ENCODE measurements at regions not wholly inside any gene's neighbourhood (a gene's known extent, or its start where the extent isn't known, plus 50 kb on each side); places are given as distances from the start of the nearest gene placed in this dataset.

GRCh38 chr18:61183798-61184197 lies 149.4 kb upstream of the CDH20 start:
- CTCF ChIA-PET = no interaction called here
- TF ChIP-seq, protein P1, sequence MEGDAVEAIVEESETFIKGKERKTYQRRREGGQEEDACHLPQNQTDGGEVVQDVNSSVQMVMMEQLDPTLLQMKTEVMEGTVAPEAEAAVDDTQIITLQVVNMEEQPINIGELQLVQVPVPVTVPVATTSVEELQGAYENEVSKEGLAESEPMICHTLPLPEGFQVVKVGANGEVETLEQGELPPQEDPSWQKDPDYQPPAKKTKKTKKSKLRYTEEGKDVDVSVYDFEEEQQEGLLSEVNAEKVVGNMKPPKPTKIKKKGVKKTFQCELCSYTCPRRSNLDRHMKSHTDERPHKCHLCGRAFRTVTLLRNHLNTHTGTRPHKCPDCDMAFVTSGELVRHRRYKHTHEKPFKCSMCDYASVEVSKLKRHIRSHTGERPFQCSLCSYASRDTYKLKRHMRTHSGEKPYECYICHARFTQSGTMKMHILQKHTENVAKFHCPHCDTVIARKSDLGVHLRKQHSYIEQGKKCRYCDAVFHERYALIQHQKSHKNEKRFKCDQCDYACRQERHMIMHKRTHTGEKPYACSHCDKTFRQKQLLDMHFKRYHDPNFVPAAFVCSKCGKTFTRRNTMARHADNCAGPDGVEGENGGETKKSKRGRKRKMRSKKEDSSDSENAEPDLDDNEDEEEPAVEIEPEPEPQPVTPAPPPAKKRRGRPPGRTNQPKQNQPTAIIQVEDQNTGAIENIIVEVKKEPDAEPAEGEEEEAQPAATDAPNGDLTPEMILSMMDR (IDR thresholded peaks at IDR 0.05; ENCODE audit: control extremely low read depth, extremely low read depth, low read depth, missing control alignments) = no peak
- POLR2A ChIA-PET = no interaction called here
- no peak for DNase-seq (ENCODE audit: extremely low spot score)

- TF ChIP-seq, protein P1 (IDR thresholded peaks at IDR 0.05; ENCODE audit: control extremely low read depth, extremely low read depth, low read depth, missing control alignments) = no peak
- ChIA-PET CTCF (interaction anchor here (2.0 kb wide), 1 partner anchor 64 kb away, joined by 4 read pairs; no protein-coding TSS in a partner anchor), POLR2A (no interaction called here)
- no peak for DNase-seq (ENCODE audit: extremely low spot score)
Observed at GRCh38 chr18:61187971-61188370, 145.3 kb upstream of the CDH20 start.

DNA sequence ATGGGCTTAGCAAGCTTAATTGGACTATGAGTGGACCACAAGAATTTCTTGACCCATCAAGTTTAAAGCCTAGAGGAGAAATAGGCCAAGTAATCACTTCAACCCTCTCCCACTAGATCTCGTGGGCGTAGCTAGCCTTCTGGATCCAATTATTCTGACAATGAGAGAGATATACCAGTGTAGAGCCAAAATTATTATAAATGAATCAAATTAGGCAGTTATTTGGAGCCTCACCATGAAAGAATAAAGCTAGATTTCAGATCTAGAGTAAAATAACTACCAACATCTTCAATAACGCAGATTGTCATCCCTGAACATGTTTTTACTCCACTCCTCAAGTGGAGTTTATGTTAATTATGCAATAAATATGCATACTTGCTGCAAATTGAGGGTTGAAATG lies 143.9 kb upstream of the CDH20 start:
- ChIA-PET CTCF (interaction anchor here (2.0 kb wide), 1 partner anchor 65 kb away, joined by 4 read pairs; no protein-coding TSS in a partner anchor), POLR2A (no interaction called here)
- TF ChIP-seq, protein P1 (IDR thresholded peaks at IDR 0.05; ENCODE audit: control extremely low read depth, extremely low read depth, low read depth, missing control alignments) = no peak
- no peak for DNase-seq (ENCODE audit: extremely low spot score)

- POLR2A ChIA-PET = no interaction called here
Observed at GRCh38 chr18:61194726-61195125, 138.5 kb upstream of the CDH20 start.

GRCh38 chr18:61196750-61197149 lies 136.5 kb upstream of the CDH20 start:
- DNase-seq (ENCODE audit: extremely low spot score) = no peak
- ChIA-PET CTCF (no interaction called here), POLR2A (no interaction called here)
- TF ChIP-seq, protein P1 (IDR thresholded peaks at IDR 0.05; ENCODE audit: control extremely low read depth, extremely low read depth, low read depth, missing control alignments) = no peak

More at GRCh38 chr18:61194726-61195125, 138.5 kb upstream of the CDH20 start:
- DNase-seq (ENCODE audit: extremely low spot score) = no peak
- CTCF ChIA-PET = no interaction called here
- TF ChIP-seq, protein P1 (IDR thresholded peaks at IDR 0.05; ENCODE audit: control extremely low read depth, extremely low read depth, low read depth, missing control alignments) = no peak

- TF ChIP-seq, protein P1 (IDR thresholded peaks at IDR 0.05; ENCODE audit: control extremely low read depth, extremely low read depth, low read depth, missing control alignments) = no peak
- DNase-seq (ENCODE audit: extremely low spot score) = no peak
- ChIA-PET CTCF (no interaction called here), POLR2A (no interaction called here)
Observed at GRCh38 chr18:61198486-61198885, 134.7 kb upstream of the CDH20 start.

All from GM10248 (cell line).